Panc1 (cell line): ENCODE measurements at regions not wholly inside any gene's neighbourhood (a gene's known extent, or its start where the extent isn't known, plus 50 kb on each side); places are given as distances from the start of the nearest gene placed in this dataset.

ENCODE experiments used
- ATAC-seq: fragments of 200-7000 bp; cut with Tn5 transposase; 2 replicates; pipeline ENCODE4 v1.9.1; 2020; ENCODE audit warnings: mild to moderate bottlenecking, moderate library complexity
- BruUV-seq: library from RNA; stranded (reverse); fragments of 400-500 nt; replicated peaks from 2 replicates; lab custom pipeline; 2021; lab: Mats Ljungman, UMichigan
- CTCF ChIA-PET: fragments of 300-600 bp; sonication (Branson Sonifier 250); formaldehyde crosslinking; loops from one replicate; lab custom pipeline; 2022; ENCODE audit warnings: antibody characterized with exemption; lab: Charles Lee
- POLR2A ChIA-PET: fragments of 300-600 bp; sonication (Branson Sonifier 250); formaldehyde crosslinking; loops from one replicate; lab custom pipeline; 2022; ENCODE audit warnings: antibody characterized with exemption; lab: Charles Lee
- DNase-seq: peaks from one replicate; pipeline ENCODE4 v3.0.0-alpha.2; 2010; ENCODE audit warnings: low read depth, low spot score
- H3K27ac ChIP-seq: 2 replicates; pipeline ENCODE4 v1.5.1; 2011; ENCODE audit warnings: mild to moderate bottlenecking, low read length, inconsistent platforms
- H3K27me3 ChIP-seq: fragments of 200-500 bp; sonication (Bioruptor generic); 2 replicates; pipeline ENCODE4 v1.6.0; 2014; ENCODE audit warnings: low read length, inconsistent platforms; ENCODE audit not compliant: control insufficient read depth, insufficient read depth
- H3K36me3 ChIP-seq: fragments of 200-500 bp; sonication (Bioruptor generic); 2 replicates; pipeline ENCODE4 v1.5.1; 2014; ENCODE audit warnings: inconsistent platforms, mild to moderate bottlenecking, low read length, moderate library complexity; ENCODE audit not compliant: control insufficient read depth, insufficient read depth
- H3K4me1 ChIP-seq: 2 replicates; pipeline ENCODE4 v1.5.1; 2011; ENCODE audit warnings: inconsistent platforms, mild to moderate bottlenecking, low read length, moderate library complexity; ENCODE audit not compliant: control insufficient read depth, insufficient read depth
- H3K4me3 ChIP-seq, 2 experiments: 2 replicates each; pipeline ENCODE4 v1.5.1; 2011 to 2012; ENCODE audit warnings: low read depth in 2 of 2, low read length in 2 of 2, mild to moderate bottlenecking in 2 of 2, inconsistent platforms in 1 of 2, moderate library complexity in 1 of 2
- H3K9me3 ChIP-seq: fragments of 200-500 bp; sonication (Bioruptor generic); 2 replicates; pipeline ENCODE4 v1.5.1; 2014; ENCODE audit warnings: low read depth, mild to moderate bottlenecking, inconsistent platforms, low read length, moderate library complexity; ENCODE audit not compliant: control insufficient read depth, insufficient read depth
- CTCF ChIP-seq: fragments of 450-650 bp; IDR thresholded peaks from 2 replicates; pipeline ENCODE4 v1.5.1; 2017; ENCODE audit warnings: mild to moderate bottlenecking
- POLR2AphosphoS5 ChIP-seq: IDR thresholded peaks from 2 replicates; pipeline ENCODE4 v1.6.1; 2012; ENCODE audit warnings: mild to moderate bottlenecking, low read depth, low read length, moderate library complexity
- REST ChIP-seq, 2 experiments: IDR thresholded peaks; 2 replicates each; pipeline ENCODE4 v1.6.1; 2011 to 2012; ENCODE audit warnings: low read depth in 2 of 2, control low read depth in 1 of 2, low read length in 1 of 2, mild to moderate bottlenecking in 1 of 2, moderate library complexity in 1 of 2; ENCODE audit not compliant: insufficient read depth in 1 of 2
- SIN3A ChIP-seq: IDR thresholded peaks from 2 replicates; pipeline ENCODE4 v1.6.1; 2012; ENCODE audit warnings: low read depth, mild to moderate bottlenecking, low read length, moderate library complexity, borderline replicate concordance; ENCODE audit not compliant: insufficient read depth
- TCF7L2 ChIP-seq: IDR thresholded peaks from 2 replicates; pipeline ENCODE4 v1.6.1; 2011; ENCODE audit warnings: mild to moderate bottlenecking, low read depth, low read length, inconsistent platforms
- in situ Hi-C: cut with HindIII; loops from 2 replicates; pipeline ENCODE4 v1.10.0; 2016; ENCODE audit warnings: low sequenced_read_pairs, low pct_unique_long_range_greater_than_20kb
- intact Hi-C: fragments of 100-400 bp; cut with micrococcal nuclease; formaldehyde crosslinking; loops from one replicate; pipeline ENCODE4 v1.10.0; 2022; ENCODE audit not compliant: unreplicated experiment

DNA sequence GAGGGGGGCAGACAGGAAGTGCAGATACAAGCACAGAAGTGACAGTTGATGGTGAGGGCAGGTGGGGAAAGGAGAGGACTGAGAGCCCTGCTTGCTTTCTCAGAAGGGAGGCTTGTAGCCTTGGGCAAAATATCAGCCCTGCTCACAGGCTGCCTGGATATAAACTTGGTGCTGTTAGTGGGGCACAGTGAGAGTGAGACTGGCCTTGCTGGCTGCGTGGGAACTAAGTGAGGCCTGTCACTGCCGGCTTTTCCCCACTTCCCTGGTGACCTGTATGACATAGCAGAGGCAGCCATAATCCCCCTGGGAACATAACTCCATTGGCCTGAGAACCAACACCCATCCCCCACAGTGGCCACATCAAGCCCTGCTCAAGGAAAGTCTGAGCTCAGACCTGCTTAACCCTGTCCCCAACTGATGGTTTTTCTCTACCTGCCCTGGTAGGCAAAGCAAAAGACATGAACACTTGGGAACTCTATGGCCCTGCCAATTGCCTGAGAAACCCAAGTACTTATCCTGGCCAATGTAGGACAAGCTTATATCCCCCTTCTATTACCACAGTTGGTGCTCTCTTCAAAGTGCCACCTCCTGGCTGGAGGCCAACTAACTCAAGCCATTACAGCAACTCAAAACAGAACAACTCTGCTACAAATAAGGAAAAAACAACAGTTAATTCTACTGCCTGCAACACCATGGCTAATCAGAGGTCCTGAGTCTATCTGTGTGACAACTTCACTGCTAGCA is 472.7 kb downstream of the PLPP3 start:
- Histone ChIP-seq H3K27ac (no peak overlapping the region), H3K4me3 (no peak overlapping the region), H3K4me1 (no peaks in the 10 kb centered on the region), H3K9me3 (peaks cover 9% of the 10 kb centered on the region; the same call in 1 of the 2 replicates), H3K36me3 (no peaks in the 10 kb centered on the region), H3K27me3 (no peaks in the 10 kb centered on the region)
- CTCF ChIA-PET, result no interaction called here
- intact Hi-C loops (no loop called here), in situ Hi-C loops (no loop called here)
- no peak for DNase-seq
- no TSS peak for BruUV-seq
- no peak for ATAC-seq
- TF ChIP-seq REST (IDR thresholded peaks at IDR 0.05; ENCODE audit: insufficient read depth in 1 of 2, low read depth in 2 of 2, low read length in 1 of 2) (no peak), TCF7L2 (no peak)
- POLR2A ChIA-PET, result interaction anchor here (0.6 kb wide), 1 partner anchor 565 kb away, joined by 3 read pairs; no protein-coding TSS in a partner anchor

- in situ Hi-C loops, result no loop called here
- BruUV-seq, result no TSS peak
- ChIA-PET POLR2A (no interaction called here), CTCF (no interaction called here)
- intact Hi-C loops, result no loop called here
- H3K36me3 ChIP-seq, result no peaks in the 10 kb centered on the region
- H3K27ac ChIP-seq, result no peak overlapping the region
- TF ChIP-seq CTCF, result no peak
- TF ChIP-seq REST (IDR thresholded peaks at IDR 0.05; ENCODE audit: insufficient read depth in 1 of 2, low read depth in 2 of 2, low read length in 1 of 2), result no peak
- no peak for TF ChIP-seq TCF7L2
- no peak for TF ChIP-seq POLR2AphosphoS5
- TF ChIP-seq SIN3A, result no peak
- H3K27me3 ChIP-seq, result no peaks in the 10 kb centered on the region
- H3K4me3 ChIP-seq, result no peak overlapping the region
- H3K9me3 ChIP-seq, result peaks cover 9% of the 10 kb centered on the region; the same call in 1 of the 2 replicates
- no peaks in the 10 kb centered on the region for H3K4me1 ChIP-seq
- ATAC-seq (no peak), DNase-seq (no peak)
Measured at GRCh38 chr1:56105397-56105796, 474.0 kb downstream of the PLPP3 start.
